HG03354 (cell line): ENCODE measurements at regions not wholly inside any gene's neighbourhood (a gene's known extent, or its start where the extent isn't known, plus 50 kb on each side); places are given as distances from the start of the nearest gene placed in this dataset.
"Not testable (repeated sequence)": the region's sequence is repeated elsewhere in the genome, so short reads cannot be mapped to it uniquely, and the experiment has no call there.

ENCODE experiments used
- ATAC-seq: cut with Tn5 transposase; IDR thresholded peaks from one replicate; pipeline ENCODE4 v1.9.1; 2021; ENCODE audit warnings: mild to moderate bottlenecking; ENCODE audit not compliant: unreplicated experiment, poor library complexity, severe bottlenecking

GRCh38 chr1:149415373-149415772 lies 59.5 kb upstream of the NBPF19 start:
- ATAC-seq: not testable (repeated sequence)

GRCh38 chr1:149418782-149419181 lies 56.1 kb upstream of the NBPF19 start:
- ATAC-seq: not testable (repeated sequence)

- not testable (repeated sequence) for ATAC-seq
Measured at GRCh38 chr1:149423122-149423521, 51.7 kb upstream of the NBPF19 start.
